Uterus (tissue), 2 donors: ENCODE measurements at regions not wholly inside any gene's neighbourhood (a gene's known extent, or its start where the extent isn't known, plus 50 kb on each side); places are given as distances from the start of the nearest gene placed in this dataset.

Experiments
- CTCF ChIP-seq, 4 experiments: fragments of 200-600 bp in 2 of 4; fragments of 450-650 bp in 2 of 4; sonication (generic) in 2 of 4; IDR thresholded peaks; one replicate each; pipeline ENCODE4 v1.5.1; 2016 to 2019; ENCODE audit warnings: antibody characterized with exemption in 4 of 4, mild to moderate bottlenecking in 2 of 4, moderate library complexity in 1 of 4
- POLR2A ChIP-seq, 2 donors: fragments of 450-650 bp; IDR thresholded peaks; one replicate each; pipeline ENCODE4 v1.6.1; 2016; ENCODE audit warnings: antibody characterized with exemption in 2 of 2, mild to moderate bottlenecking in 1 of 2, moderate library complexity in 1 of 2

- no peak for TF ChIP-seq CTCF (IDR thresholded peaks at IDR 0.05)
- TF ChIP-seq POLR2A (IDR thresholded peaks at IDR 0.05): no peak
Observed at GRCh38 chr12:24460506-24460905, 488.4 kb downstream of the BCAT1 start.
